Ishikawa (cell line): ENCODE measurements at regions not wholly inside any gene's neighbourhood (a gene's known extent, or its start where the extent isn't known, plus 50 kb on each side); places are given as distances from the start of the nearest gene placed in this dataset.

Experiments used
- CEBPB ChIP-seq: IDR thresholded peaks from 2 replicates; pipeline ENCODE4 v1.6.1; 2012
- CREB1 ChIP-seq: IDR thresholded peaks from 2 replicates; pipeline ENCODE4 v1.6.1; 2012; ENCODE audit warnings: low read depth
- EGR1 ChIP-seq: IDR thresholded peaks from 2 replicates; pipeline ENCODE4 v1.6.1; 2012
- EP300 ChIP-seq: IDR thresholded peaks from 2 replicates; pipeline ENCODE4 v1.6.1; 2012; ENCODE audit warnings: borderline replicate concordance
- FOXM1 ChIP-seq: IDR thresholded peaks from 2 replicates; pipeline ENCODE4 v1.6.1; 2012; ENCODE audit warnings: low read depth, borderline replicate concordance
- NFIC ChIP-seq: IDR thresholded peaks from 2 replicates; pipeline ENCODE4 v1.6.1; 2012
- RAD21 ChIP-seq: IDR thresholded peaks from 2 replicates; pipeline ENCODE4 v1.6.1; 2012; ENCODE audit warnings: low read depth
- TAF1 ChIP-seq: IDR thresholded peaks from 2 replicates; pipeline ENCODE4 v1.6.1; 2012; ENCODE audit warnings: low read depth, mild to moderate bottlenecking
- TCF12 ChIP-seq: IDR thresholded peaks from 2 replicates; pipeline ENCODE4 v1.6.1; 2012; ENCODE audit warnings: low read depth
- TEAD4 ChIP-seq: IDR thresholded peaks from 2 replicates; pipeline ENCODE4 v1.6.1; 2012
- USF1 ChIP-seq: IDR thresholded peaks from 2 replicates; pipeline ENCODE4 v1.6.1; 2012
- YY1 ChIP-seq: IDR thresholded peaks from 2 replicates; pipeline ENCODE4 v1.6.1; 2012; ENCODE audit warnings: low read depth
- ZBTB7A ChIP-seq: IDR thresholded peaks from 2 replicates; pipeline ENCODE4 v1.6.1; 2012; ENCODE audit warnings: low read depth
- TF ChIP-seq, protein P1 (sequence below): IDR thresholded peaks from 2 replicates; pipeline ENCODE4 v1.6.1; 2012
- TF ChIP-seq, protein P2 (sequence below): IDR thresholded peaks from 2 replicates; pipeline ENCODE4 v1.6.1; 2012; ENCODE audit warnings: low read depth, mild to moderate bottlenecking

DNA sequence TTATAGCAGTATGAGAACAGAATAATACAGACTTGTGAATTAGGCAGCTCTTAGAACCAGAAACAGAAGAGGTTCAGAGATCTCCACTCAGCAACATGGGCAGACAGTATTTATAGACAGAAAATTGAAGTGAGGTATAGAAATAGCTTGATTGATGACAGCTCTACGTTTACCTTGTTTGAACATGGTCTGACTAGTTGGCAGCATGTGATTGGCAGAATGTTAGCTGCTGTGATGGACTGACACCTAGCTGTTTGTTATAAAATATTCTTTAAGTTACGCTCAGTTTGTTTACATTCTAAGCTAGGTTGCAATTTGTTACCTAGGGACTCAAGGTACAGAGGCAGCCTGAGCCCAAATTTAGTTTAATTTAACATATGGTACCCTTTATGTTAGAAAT lies 73.7 kb upstream of the TMEM229A start:
- TF ChIP-seq TCF12 (no peak), EGR1 (no peak), EP300 (no peak), NFIC (no peak), CREB1 (no peak), USF1 (no peak), FOXM1 (no peak), TAF1 (no peak), RAD21 (no peak), YY1 (no peak), ZBTB7A (no peak), CEBPB (no peak), TEAD4 (no peak)
- TF ChIP-seq, protein P1, sequence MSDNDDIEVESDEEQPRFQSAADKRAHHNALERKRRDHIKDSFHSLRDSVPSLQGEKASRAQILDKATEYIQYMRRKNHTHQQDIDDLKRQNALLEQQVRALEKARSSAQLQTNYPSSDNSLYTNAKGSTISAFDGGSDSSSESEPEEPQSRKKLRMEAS: no peak
- TF ChIP-seq, protein P2, sequence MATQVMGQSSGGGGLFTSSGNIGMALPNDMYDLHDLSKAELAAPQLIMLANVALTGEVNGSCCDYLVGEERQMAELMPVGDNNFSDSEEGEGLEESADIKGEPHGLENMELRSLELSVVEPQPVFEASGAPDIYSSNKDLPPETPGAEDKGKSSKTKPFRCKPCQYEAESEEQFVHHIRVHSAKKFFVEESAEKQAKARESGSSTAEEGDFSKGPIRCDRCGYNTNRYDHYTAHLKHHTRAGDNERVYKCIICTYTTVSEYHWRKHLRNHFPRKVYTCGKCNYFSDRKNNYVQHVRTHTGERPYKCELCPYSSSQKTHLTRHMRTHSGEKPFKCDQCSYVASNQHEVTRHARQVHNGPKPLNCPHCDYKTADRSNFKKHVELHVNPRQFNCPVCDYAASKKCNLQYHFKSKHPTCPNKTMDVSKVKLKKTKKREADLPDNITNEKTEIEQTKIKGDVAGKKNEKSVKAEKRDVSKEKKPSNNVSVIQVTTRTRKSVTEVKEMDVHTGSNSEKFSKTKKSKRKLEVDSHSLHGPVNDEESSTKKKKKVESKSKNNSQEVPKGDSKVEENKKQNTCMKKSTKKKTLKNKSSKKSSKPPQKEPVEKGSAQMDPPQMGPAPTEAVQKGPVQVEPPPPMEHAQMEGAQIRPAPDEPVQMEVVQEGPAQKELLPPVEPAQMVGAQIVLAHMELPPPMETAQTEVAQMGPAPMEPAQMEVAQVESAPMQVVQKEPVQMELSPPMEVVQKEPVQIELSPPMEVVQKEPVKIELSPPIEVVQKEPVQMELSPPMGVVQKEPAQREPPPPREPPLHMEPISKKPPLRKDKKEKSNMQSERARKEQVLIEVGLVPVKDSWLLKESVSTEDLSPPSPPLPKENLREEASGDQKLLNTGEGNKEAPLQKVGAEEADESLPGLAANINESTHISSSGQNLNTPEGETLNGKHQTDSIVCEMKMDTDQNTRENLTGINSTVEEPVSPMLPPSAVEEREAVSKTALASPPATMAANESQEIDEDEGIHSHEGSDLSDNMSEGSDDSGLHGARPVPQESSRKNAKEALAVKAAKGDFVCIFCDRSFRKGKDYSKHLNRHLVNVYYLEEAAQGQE: no peak

DNA sequence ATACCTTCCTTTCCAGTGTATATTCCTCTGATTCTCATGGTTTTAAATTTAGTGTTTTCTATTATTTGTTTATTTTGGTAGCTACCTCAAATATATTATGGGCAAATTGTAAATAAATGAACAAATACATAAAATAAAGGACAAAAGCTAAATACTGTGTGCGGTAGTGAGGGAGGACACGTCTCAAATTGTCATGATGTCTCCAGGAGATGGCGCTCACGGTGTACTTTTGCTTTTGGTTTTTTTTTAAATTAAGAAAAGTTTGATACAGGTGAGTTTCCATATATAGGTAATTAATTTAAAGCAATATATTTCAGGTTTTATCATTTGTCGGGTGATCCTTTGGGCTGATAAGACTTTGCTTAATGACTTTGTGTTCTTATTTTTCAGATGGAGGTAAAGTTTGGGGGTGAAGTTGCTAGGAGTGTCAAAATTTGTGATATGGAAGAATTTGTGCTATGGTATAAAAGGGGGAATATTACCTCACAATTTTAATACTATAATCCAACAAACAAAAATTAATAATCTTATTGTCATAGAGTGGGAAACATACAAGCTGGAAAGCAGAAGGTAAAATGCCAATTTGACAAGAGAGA lies 68.4 kb upstream of the TMEM229A start:
- TF ChIP-seq RAD21 (peak; percentile 68), TEAD4 (no peak), TCF12 (no peak), FOXM1 (no peak)

DNA sequence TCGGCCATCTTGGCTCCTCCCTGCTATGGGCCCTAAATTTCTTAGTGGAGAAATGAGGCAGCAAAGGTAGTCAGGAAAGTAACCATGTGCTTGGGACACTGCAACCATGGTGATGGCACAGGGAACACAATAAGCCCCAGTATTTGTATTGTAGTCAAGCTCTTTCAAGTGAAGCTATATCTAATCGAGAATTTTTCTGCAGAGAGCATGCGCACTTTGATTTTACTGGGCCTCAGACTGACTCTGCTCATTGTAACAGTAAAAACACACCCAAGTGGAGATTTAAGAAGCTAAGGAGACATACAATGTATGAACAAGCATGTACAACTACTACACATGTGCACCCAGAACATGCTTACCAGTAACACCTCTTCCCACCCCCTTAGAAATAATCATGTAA lies 67.3 kb upstream of the TMEM229A start:
- TF ChIP-seq FOXM1 (no peak), EP300 (no peak), TAF1 (no peak)

GRCh38 chr7:124089621-124090020 lies 56.8 kb upstream of the TMEM229A start:
- TF ChIP-seq YY1 (no peak), NFIC (no peak), RAD21 (no peak), TEAD4 (no peak), FOXM1 (no peak), USF1 (no peak), CEBPB (no peak), EP300 (no peak), EGR1 (no peak), TCF12 (no peak), TAF1 (no peak), CREB1 (no peak), ZBTB7A (no peak)
- TF ChIP-seq, protein P2: no peak
- TF ChIP-seq, protein P1: no peak

DNA sequence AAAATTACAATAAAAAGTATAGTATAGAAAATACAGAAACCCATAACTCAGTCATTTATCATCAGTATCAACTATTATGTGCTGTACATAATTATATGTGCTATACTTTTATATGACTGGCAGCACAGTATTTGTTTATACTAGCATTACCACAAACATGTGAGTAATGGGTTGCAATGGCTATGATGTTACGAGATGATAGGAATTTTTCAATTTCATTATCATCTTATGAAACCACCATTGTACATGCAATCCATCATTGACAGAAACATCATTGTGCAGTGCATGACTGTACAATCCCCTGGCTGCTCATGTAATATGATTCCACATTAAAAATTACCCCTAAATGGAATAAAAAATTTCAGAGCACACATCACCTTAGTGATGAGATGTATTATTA lies 55.7 kb upstream of the TMEM229A start:
- TF ChIP-seq EGR1: no peak
- no peak for TF ChIP-seq NFIC
- TF ChIP-seq EP300: no peak
- TF ChIP-seq TEAD4: no peak
- no peak for TF ChIP-seq FOXM1
- no peak for TF ChIP-seq CREB1

DNA sequence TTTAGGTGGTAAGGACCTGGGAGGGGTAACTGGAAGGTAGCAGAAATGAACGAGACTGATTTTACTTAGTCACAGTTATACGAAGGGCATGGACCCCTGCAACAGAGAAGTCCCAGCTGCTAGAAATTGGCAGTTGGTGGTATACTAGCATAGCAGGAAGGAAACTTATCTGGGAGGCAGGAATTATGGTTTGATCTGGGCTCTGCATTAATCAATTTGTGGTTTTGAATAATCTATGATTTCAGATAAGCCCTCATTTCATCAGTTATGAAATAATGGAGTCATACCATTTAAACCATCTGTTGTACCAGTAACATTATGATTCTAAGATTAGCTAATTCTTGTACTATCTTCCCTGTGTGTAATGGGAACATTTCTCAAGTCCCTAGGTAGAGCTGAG lies 54.0 kb upstream of the TMEM229A start:
- TF ChIP-seq, protein P1: no peak
- TF ChIP-seq TCF12 (no peak), TEAD4 (no peak), NFIC (no peak), YY1 (no peak), ZBTB7A (no peak), CEBPB (no peak), RAD21 (no peak), EP300 (no peak)
- TF ChIP-seq, protein P2: no peak
